ENCODE measurements at regions not wholly inside any gene's neighbourhood (a gene's known extent, or its start where the extent isn't known, plus 50 kb on each side); places are given as distances from the start of the nearest gene placed in this dataset.

DNA sequence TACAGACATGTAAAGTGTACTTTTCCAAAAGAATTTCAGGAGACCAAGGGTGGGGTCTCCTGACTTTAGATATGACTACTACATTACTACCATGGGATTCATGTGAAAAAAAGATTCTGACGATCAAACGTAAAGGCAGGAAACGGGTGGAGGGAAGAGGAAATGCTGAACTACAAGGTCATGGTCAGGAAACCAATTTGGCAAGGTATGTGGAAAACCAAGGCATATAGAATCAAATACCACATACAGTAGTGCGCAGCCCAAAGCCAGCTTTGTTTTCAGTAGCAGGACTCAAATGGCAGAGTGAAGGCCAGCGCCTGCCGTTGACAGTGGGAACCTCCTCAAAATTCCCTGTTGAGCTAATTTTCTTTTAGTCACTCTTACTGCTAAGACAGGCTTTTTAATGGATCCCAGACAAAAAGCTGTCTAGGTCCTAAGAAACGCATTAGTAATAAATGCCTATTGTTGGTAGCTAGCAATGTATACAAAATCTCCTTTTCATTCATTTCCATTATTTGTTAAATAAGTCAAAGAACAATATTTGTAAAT, 57.6 kb upstream of the SERTAD2 start:
- Histone ChIP-seq H3K4me3 (no peak overlapping the region), H4K20me1 (ENCODE audit: insufficient read depth) (0 out of 2 replicates have a peak, but pooled peaks cover 3% of the 10 kb centered on the region), H3K27ac (no peak overlapping the region), H2AFZ (no peak overlapping the region), H3K36me3 (ENCODE audit: low read depth) (no peaks in the 10 kb centered on the region), H3K9ac (no peak overlapping the region), H3K4me1 (ENCODE audit: insufficient read depth) (no peaks in the 10 kb centered on the region), H3K4me2 (ENCODE audit: unreplicated experiment) (no peak overlapping the region), H3K9me3 (ENCODE audit: low read depth) (no peaks in the 10 kb centered on the region), H3F3A (ENCODE audit: insufficient read depth) (no peaks in the 10 kb centered on the region), H3K9me2 (ENCODE audit: insufficient read depth) (no peaks in the 10 kb centered on the region), H3K79me2 (ENCODE audit: insufficient read depth) (peaks cover 83% of the 10 kb centered on the region), H3K27me3 (replicated peaks; ENCODE audit: insufficient read depth) (no peaks in the 10 kb centered on the region)
- 88 to 92% methylated on average over 7 of the region's 7 CpGs for WGBS, 2 experiments (ENCODE audit: low coverage in 1 of 2, low lambda C conversion rate in 2 of 2, missing lambda C conversion rate in 2 of 2)
- no peak for TF ChIP-seq EZH2phosphoT487 (IDR thresholded peaks at IDR 0.05; ENCODE audit: insufficient read depth, low read depth)
- TF ChIP-seq EZH2 (IDR thresholded peaks at IDR 0.05; ENCODE audit: insufficient read depth, poor library complexity, severe bottlenecking), result no peak
- DNase-seq, result no peak
- in situ Hi-C loops (cut with MboI), result no loop called here

DNA sequence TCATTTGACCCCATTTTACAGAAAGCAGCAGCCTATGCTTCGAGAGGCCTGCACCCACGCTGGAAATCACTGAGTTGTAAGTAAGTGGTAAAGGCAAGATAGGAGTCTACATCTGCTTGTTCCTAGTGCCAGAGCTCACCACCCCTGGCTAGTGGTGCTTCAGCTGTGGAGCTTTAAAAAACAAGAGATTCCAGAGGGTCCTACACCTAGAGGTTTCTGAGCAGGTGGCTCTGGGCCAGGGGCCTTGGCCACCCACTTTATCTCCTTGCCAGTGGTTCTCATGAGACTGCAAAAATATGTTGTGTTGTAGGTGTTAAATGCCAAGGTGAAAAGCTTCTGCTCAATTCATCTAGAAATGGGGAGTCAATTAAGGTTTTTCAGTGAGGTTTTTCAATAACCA, 60.0 kb upstream of the SERTAD2 start:
- no peaks in the 10 kb centered on the region for H3K4me1 ChIP-seq (ENCODE audit: insufficient read depth)
- no peak overlapping the region for H3K4me3 ChIP-seq
- TF ChIP-seq EZH2phosphoT487 (IDR thresholded peaks at IDR 0.05; ENCODE audit: insufficient read depth, low read depth), result no peak
- no peak for TF ChIP-seq EZH2 (IDR thresholded peaks at IDR 0.05; ENCODE audit: insufficient read depth, poor library complexity, severe bottlenecking)
- H3K79me2 ChIP-seq (ENCODE audit: insufficient read depth), result peaks cover 83% of the 10 kb centered on the region
- no peaks in the 10 kb centered on the region for H3K9me3 ChIP-seq (ENCODE audit: low read depth)
- H3K36me3 ChIP-seq (ENCODE audit: low read depth), result no peaks in the 10 kb centered on the region
- H3K27ac ChIP-seq, result no peak overlapping the region
- no peak for DNase-seq
- no peaks in the 10 kb centered on the region for H3F3A ChIP-seq (ENCODE audit: insufficient read depth)
- in situ Hi-C loops (cut with MboI), result no loop called here
- H4K20me1 ChIP-seq (ENCODE audit: insufficient read depth), result 0 out of 2 replicates have a peak, but pooled peaks cover 3% of the 10 kb centered on the region
- no peak overlapping the region for H2AFZ ChIP-seq
- H3K4me2 ChIP-seq (ENCODE audit: unreplicated experiment), result no peak overlapping the region
- H3K9me2 ChIP-seq (ENCODE audit: insufficient read depth), result no peaks in the 10 kb centered on the region
- no peak overlapping the region for H3K9ac ChIP-seq
- WGBS, 2 experiments (ENCODE audit: low coverage in 1 of 2, low lambda C conversion rate in 2 of 2, missing lambda C conversion rate in 2 of 2), result 98 to 100% methylated on average over 2 of the region's 2 CpGs
- no peaks in the 10 kb centered on the region for H3K27me3 ChIP-seq (replicated peaks; ENCODE audit: insufficient read depth)

DNA sequence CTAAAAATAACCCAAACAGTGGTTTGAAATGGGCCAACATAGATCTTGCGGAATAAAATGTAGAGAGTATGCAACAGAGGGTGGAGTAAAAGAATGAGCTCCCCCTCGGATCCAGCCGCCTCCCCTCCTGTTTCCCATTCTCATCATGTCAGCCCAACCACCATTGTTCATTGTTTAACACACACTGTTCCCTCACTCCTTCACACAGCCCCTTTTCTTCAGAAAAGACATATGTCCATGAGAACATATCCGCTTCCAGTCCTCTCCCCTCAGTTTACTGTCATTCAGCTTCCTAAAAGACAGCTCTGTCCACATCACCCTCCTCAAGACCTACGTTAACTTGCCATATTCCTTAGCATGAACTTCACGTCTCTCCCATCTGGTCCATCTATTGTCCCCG, 62.9 kb upstream of the SERTAD2 start:
- Histone ChIP-seq H3K9me3 (ENCODE audit: low read depth) (no peaks in the 10 kb centered on the region), H3K4me1 (ENCODE audit: insufficient read depth) (peaks cover 8% of the 10 kb centered on the region), H3K27ac (no peak overlapping the region), H3K9me2 (ENCODE audit: insufficient read depth) (no peaks in the 10 kb centered on the region), H3K4me2 (ENCODE audit: unreplicated experiment) (no peak overlapping the region), H3K79me2 (ENCODE audit: insufficient read depth) (peaks cover 87% of the 10 kb centered on the region), H3K4me3 (no peak overlapping the region), H3F3A (ENCODE audit: insufficient read depth) (no peaks in the 10 kb centered on the region), H3K9ac (no peak overlapping the region), H4K20me1 (ENCODE audit: insufficient read depth) (0 out of 2 replicates have a peak, but pooled peaks cover 3% of the 10 kb centered on the region), H3K36me3 (ENCODE audit: low read depth) (no peaks in the 10 kb centered on the region), H3K27me3 (replicated peaks; ENCODE audit: insufficient read depth) (no peaks in the 10 kb centered on the region), H2AFZ (no peak overlapping the region)
- WGBS, 2 experiments (ENCODE audit: low coverage in 1 of 2, low lambda C conversion rate in 2 of 2, missing lambda C conversion rate in 2 of 2), result 87 to 89% methylated on average over 7 of the region's 7 CpGs
- in situ Hi-C loops (cut with MboI), result no loop called here
- no peak for DNase-seq
- no peak for TF ChIP-seq EZH2 (IDR thresholded peaks at IDR 0.05; ENCODE audit: insufficient read depth, poor library complexity, severe bottlenecking)
- TF ChIP-seq EZH2phosphoT487 (IDR thresholded peaks at IDR 0.05; ENCODE audit: insufficient read depth, low read depth), result no peak

DNA sequence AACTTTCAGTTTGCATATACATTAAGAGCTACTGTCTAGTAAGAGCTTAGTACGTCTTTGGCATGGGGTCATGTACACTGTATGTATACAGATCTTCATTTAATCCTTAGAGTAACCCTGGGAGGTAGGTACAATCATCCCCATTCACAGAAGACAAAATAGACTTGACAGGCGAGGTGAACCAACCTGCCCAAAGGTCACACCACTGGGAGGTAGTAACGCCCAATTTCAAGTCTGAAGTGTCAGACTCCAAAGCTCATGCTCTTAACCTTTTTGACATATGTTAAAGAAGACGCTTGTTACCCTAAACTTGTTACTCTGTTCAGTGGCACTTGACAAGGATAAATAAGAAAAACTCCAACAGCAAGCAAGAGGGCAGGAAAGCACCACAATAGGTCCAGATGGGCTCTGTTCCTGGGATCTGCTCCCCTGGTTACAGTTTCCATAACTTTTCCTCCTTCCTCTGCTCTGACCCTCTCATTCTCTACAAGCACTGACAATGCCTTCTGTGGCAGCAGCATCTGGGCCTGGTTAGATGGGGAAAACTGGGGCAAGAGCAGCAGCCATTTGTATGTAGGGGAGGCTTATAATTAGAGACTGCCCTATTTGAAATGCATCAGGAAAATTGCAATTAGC, 64.7 kb upstream of the SERTAD2 start:
- WGBS, 2 experiments (ENCODE audit: low coverage in 1 of 2, low lambda C conversion rate in 2 of 2, missing lambda C conversion rate in 2 of 2), result 77 to 83% methylated on average over 4 of the region's 4 CpGs
- Histone ChIP-seq H3K4me2 (ENCODE audit: unreplicated experiment) (no peak overlapping the region), H4K20me1 (ENCODE audit: insufficient read depth) (0 out of 2 replicates have a peak, but pooled peaks cover 3% of the 10 kb centered on the region), H3K9ac (no peak overlapping the region), H3K36me3 (ENCODE audit: low read depth) (no peaks in the 10 kb centered on the region), H3K9me3 (ENCODE audit: low read depth) (no peaks in the 10 kb centered on the region), H3K4me1 (ENCODE audit: insufficient read depth) (peaks cover 19% of the 10 kb centered on the region), H3K79me2 (ENCODE audit: insufficient read depth) (peaks cover 87% of the 10 kb centered on the region), H3K27me3 (replicated peaks; ENCODE audit: insufficient read depth) (no peaks in the 10 kb centered on the region), H3K4me3 (no peak overlapping the region), H3F3A (ENCODE audit: insufficient read depth) (no peaks in the 10 kb centered on the region), H3K9me2 (ENCODE audit: insufficient read depth) (no peaks in the 10 kb centered on the region), H2AFZ (no peak overlapping the region), H3K27ac (no peak overlapping the region)
- no peak for DNase-seq
- in situ Hi-C loops (cut with MboI), result no loop called here
- TF ChIP-seq EZH2phosphoT487 (IDR thresholded peaks at IDR 0.05; ENCODE audit: insufficient read depth, low read depth) (no peak), EZH2 (IDR thresholded peaks at IDR 0.05; ENCODE audit: insufficient read depth, poor library complexity, severe bottlenecking) (no peak)
